Uterus (tissue), 2 donors: ENCODE measurements at regions not wholly inside any gene's neighbourhood (a gene's known extent, or its start where the extent isn't known, plus 50 kb on each side); places are given as distances from the start of the nearest gene placed in this dataset.

Experiments
- CTCF ChIP-seq, 4 experiments: fragments of 200-600 bp in 2 of 4; fragments of 450-650 bp in 2 of 4; sonication (generic) in 2 of 4; IDR thresholded peaks; one replicate each; pipeline ENCODE4 v1.5.1; 2016 to 2019; ENCODE audit warnings: antibody characterized with exemption in 4 of 4, mild to moderate bottlenecking in 2 of 4, moderate library complexity in 1 of 4
- POLR2A ChIP-seq, 2 donors: fragments of 450-650 bp; IDR thresholded peaks; one replicate each; pipeline ENCODE4 v1.6.1; 2016; ENCODE audit warnings: antibody characterized with exemption in 2 of 2, mild to moderate bottlenecking in 1 of 2, moderate library complexity in 1 of 2

- no peak for TF ChIP-seq CTCF (IDR thresholded peaks at IDR 0.05)
- no peak for TF ChIP-seq POLR2A (IDR thresholded peaks at IDR 0.05)
These were observed 75.4 kb upstream of the TTC34 start for GRCh38 chr1:2876846-2877245.
